GM23338 (cell line): ENCODE measurements at regions not wholly inside any gene's neighbourhood (a gene's known extent, or its start where the extent isn't known, plus 50 kb on each side); places are given as distances from the start of the nearest gene placed in this dataset.

Experiments used
- ATAC-seq: fragments of 200-7000 bp; cut with Tn5 transposase; 3 replicates; pipeline ENCODE4 v1.9.1; 2020
- DNase-seq: peaks from one replicate; pipeline ENCODE4 v3.0.0-alpha.2; 2015; ENCODE audit warnings: low spot score
- H2AFZ ChIP-seq: fragments of 200-600 bp; sonication (generic); 2 replicates; pipeline ENCODE4 v1.8.0; 2016; ENCODE audit warnings: antibody characterized with exemption, mild to moderate bottlenecking, moderate library complexity
- H3F3A ChIP-seq: fragments of 200-600 bp; sonication (generic); replicated peaks from 2 replicates; pipeline ENCODE4 v1.8.0; 2017; ENCODE audit warnings: antibody characterized with exemption, mixed run types, low read depth
- H3K27ac ChIP-seq: fragments of 200-600 bp; sonication (generic); 2 replicates; pipeline ENCODE4 v1.6.1; 2016; ENCODE audit warnings: low read depth
- H3K27me3 ChIP-seq: fragments of 200-600 bp; sonication (generic); 2 replicates; pipeline ENCODE4 v1.8.0; 2016; ENCODE audit warnings: mild to moderate bottlenecking, mixed run types, moderate library complexity; ENCODE audit not compliant: insufficient read depth
- H3K36me3 ChIP-seq: fragments of 200-600 bp; sonication (generic); 2 replicates; pipeline ENCODE4 v1.8.0; 2016; ENCODE audit warnings: mild to moderate bottlenecking; ENCODE audit not compliant: insufficient read depth
- H3K4me1 ChIP-seq: fragments of 200-600 bp; sonication (generic); 2 replicates; pipeline ENCODE4 v1.8.0; 2016; ENCODE audit warnings: mild to moderate bottlenecking, moderate library complexity; ENCODE audit not compliant: insufficient read depth
- H3K4me2 ChIP-seq: fragments of 200-600 bp; sonication (generic); 2 replicates; pipeline ENCODE4 v1.7.1; 2017; ENCODE audit warnings: mixed run types
- H3K4me3 ChIP-seq: fragments of 200-600 bp; sonication (generic); 2 replicates; pipeline ENCODE4 v1.6.1; 2016; ENCODE audit warnings: mixed run types
- H3K79me2 ChIP-seq: fragments of 200-600 bp; sonication (generic); replicated peaks from 2 replicates; pipeline ENCODE4 v1.8.0; 2017; ENCODE audit warnings: mild to moderate bottlenecking; ENCODE audit not compliant: insufficient read depth
- H3K9me2 ChIP-seq: fragments of 200-600 bp; sonication (generic); 2 replicates; pipeline ENCODE4 v1.8.0; 2017; ENCODE audit not compliant: insufficient read depth
- H4K20me1 ChIP-seq: fragments of 200-600 bp; sonication (generic); replicated peaks from 2 replicates; pipeline ENCODE4 v1.8.0; 2017; ENCODE audit warnings: mild to moderate bottlenecking; ENCODE audit not compliant: insufficient read depth
- H3K27ac Mint-ChIP-seq: 2 replicates; pipeline ENCODE4 v1.8.0; 2020; ENCODE audit warnings: inconsistent platforms, mild to moderate bottlenecking, moderate library complexity, mixed read lengths
- H3K27me3 Mint-ChIP-seq: 3 replicates; pipeline ENCODE4 v1.8.0; 2022; ENCODE audit warnings: low read depth, mild to moderate bottlenecking, moderate library complexity, mixed read lengths, inconsistent platforms; ENCODE audit not compliant: insufficient read depth, poor library complexity
- H3K36me3 Mint-ChIP-seq: 3 replicates; pipeline ENCODE4 v1.8.0; 2021; ENCODE audit warnings: low read depth, mild to moderate bottlenecking, inconsistent platforms, moderate library complexity, mixed read lengths
- H3K4me1 Mint-ChIP-seq: 3 replicates; pipeline ENCODE4 v1.8.0; 2020; ENCODE audit warnings: mild to moderate bottlenecking, inconsistent platforms, mixed read lengths
- H3K4me3 Mint-ChIP-seq: 3 replicates; pipeline ENCODE4 v1.8.0; 2021; ENCODE audit warnings: moderate library complexity, mild to moderate bottlenecking, inconsistent platforms, mixed read lengths
- H3K9me3 Mint-ChIP-seq: 3 replicates; pipeline ENCODE4 v1.8.0; 2020; ENCODE audit warnings: moderate library complexity, mild to moderate bottlenecking, inconsistent platforms, mixed read lengths
- CREB1 ChIP-seq: fragments of 250-450 bp; sonication (Bioruptor Pico); IDR thresholded peaks from 2 replicates; pipeline ENCODE4 v1.5.0; 2020; ENCODE audit warnings: low read depth, mild to moderate bottlenecking, moderate library complexity
- CTCF ChIP-seq, 2 experiments: fragments of 200-600 bp in 1 of 2; sonication (generic) in 1 of 2; conservative IDR thresholded peaks; 2 replicates each; pipeline versions ENCODE4 v1.5.1 to v1.6.1; 2016 to 2017; ENCODE audit warnings: antibody characterized with exemption in 2 of 2, low read depth in 2 of 2, mild to moderate bottlenecking in 2 of 2, moderate library complexity in 1 of 2
- EZH2 ChIP-seq: fragments of 200-600 bp; sonication (generic); IDR thresholded peaks from one replicate; pipeline ENCODE4 v1.8.0; 2017; ENCODE audit warnings: antibody characterized with exemption, mild to moderate bottlenecking, low read depth; ENCODE audit not compliant: unreplicated experiment
- EZH2phosphoT487 ChIP-seq: fragments of 200-600 bp; sonication (generic); IDR thresholded peaks from one replicate; pipeline ENCODE4 v1.8.1; 2018; ENCODE audit warnings: antibody characterized with exemption; ENCODE audit not compliant: unreplicated experiment
- JUNB ChIP-seq: IDR thresholded peaks from one replicate; pipeline ENCODE4 v1.6.1; 2016; ENCODE audit warnings: antibody characterized with exemption; ENCODE audit not compliant: unreplicated experiment
- NANOG ChIP-seq: IDR thresholded peaks from 2 replicates; pipeline ENCODE4 v1.6.1; 2016; ENCODE audit warnings: antibody characterized with exemption, borderline replicate concordance
- POLR2AphosphoS5 ChIP-seq: IDR thresholded peaks from 2 replicates; pipeline ENCODE4 v1.6.1; 2016; ENCODE audit warnings: antibody characterized with exemption, low read depth
- STAT1 ChIP-seq: IDR thresholded peaks from one replicate; pipeline ENCODE4 v1.6.1; 2016; ENCODE audit warnings: antibody characterized with exemption; ENCODE audit not compliant: unreplicated experiment

- H3K4me3 ChIP-seq = no peak overlapping the region
- Mint-ChIP-seq H3K27me3 (no peaks in the 10 kb centered on the region), H3K4me1 (peaks cover 20% of the 10 kb centered on the region), H3K27ac (no peak overlapping the region), H3K4me3 (no peak overlapping the region), H3K36me3 (no peaks in the 10 kb centered on the region), H3K9me3 (no peaks in the 10 kb centered on the region; the same call in 2 of the 3 replicates)
- TF ChIP-seq EZH2 (no peak), CTCF (conservative IDR thresholded peaks at IDR 0.05; ENCODE audit: low read depth in 2 of 2) (peak; percentile 43 to 58)
- H3K4me1 ChIP-seq = 0 out of 2 replicates have a peak, but pooled peaks cover 10% of the 10 kb centered on the region
- H3K27ac ChIP-seq = no peak overlapping the region
- peak; percentile 29 for DNase-seq
- no peaks in the 10 kb centered on the region for H3K79me2 ChIP-seq
- no peaks in the 10 kb centered on the region for H3K36me3 ChIP-seq
- H4K20me1 ChIP-seq = no peaks in the 10 kb centered on the region
- no peaks in the 10 kb centered on the region for H3F3A ChIP-seq
- H3K4me2 ChIP-seq = no peak overlapping the region
- ATAC-seq = peak; percentile 69
- H3K9me2 ChIP-seq = peaks cover 21% of the 10 kb centered on the region; the same call in 1 of the 2 replicates
- peak overlapping the region; percentile 61 for H2AFZ ChIP-seq
- H3K27me3 ChIP-seq = no peaks in the 10 kb centered on the region
Observed at GRCh38 chr18:56083097-56083521, 495.1 kb upstream of the TCF4 start.

- Histone ChIP-seq H3K36me3 (no peaks in the 10 kb centered on the region), H3K9me2 (0 out of 2 replicates have a peak, but pooled peaks cover 6% of the 10 kb centered on the region), H3K27ac (no peak overlapping the region), H3K79me2 (no peaks in the 10 kb centered on the region), H3F3A (no peaks in the 10 kb centered on the region), H3K4me3 (no peak overlapping the region), H2AFZ (no peak overlapping the region), H4K20me1 (no peaks in the 10 kb centered on the region), H3K27me3 (no peaks in the 10 kb centered on the region), H3K4me2 (no peak overlapping the region), H3K4me1 (no peaks in the 10 kb centered on the region)
- TF ChIP-seq JUNB (no peak), POLR2AphosphoS5 (no peak), CTCF (conservative IDR thresholded peaks at IDR 0.05; ENCODE audit: low read depth in 2 of 2) (no peak), NANOG (no peak), CREB1 (no peak), EZH2 (no peak), STAT1 (no peak), EZH2phosphoT487 (no peak)
- Mint-ChIP-seq H3K27ac (no peak overlapping the region), H3K4me3 (no peak overlapping the region), H3K4me1 (no peaks in the 10 kb centered on the region), H3K9me3 (peaks cover 5% of the 10 kb centered on the region; the same call in 1 of the 3 replicates), H3K27me3 (no peaks in the 10 kb centered on the region), H3K36me3 (no peaks in the 10 kb centered on the region)
- DNase-seq = no peak
- no peak for ATAC-seq
Observed at GRCh38 chr18:56076723-56077122, 488.7 kb upstream of the TCF4 start.
